Chondrocyte (in vitro differentiated cells): ENCODE measurements at regions not wholly inside any gene's neighbourhood (a gene's known extent, or its start where the extent isn't known, plus 50 kb on each side); places are given as distances from the start of the nearest gene placed in this dataset.

Experiments used
- DNase-seq: peaks from one replicate; pipeline ENCODE4 v3.0.0; 2021; ENCODE audit warnings: mixed read lengths, low spot score
- H3K27ac Mint-ChIP-seq: one replicate; pipeline ENCODE4 v1.8.0; 2021; ENCODE audit warnings: mild to moderate bottlenecking, moderate library complexity, mixed read lengths; ENCODE audit not compliant: unreplicated experiment
- H3K27me3 Mint-ChIP-seq: 2 replicates; pipeline ENCODE4 v1.8.0; 2021; ENCODE audit warnings: low read depth, mixed read lengths
- H3K36me3 Mint-ChIP-seq: 2 replicates; pipeline ENCODE4 v1.8.0; 2021; ENCODE audit warnings: low read depth, mixed read lengths
- H3K4me1 Mint-ChIP-seq: 2 replicates; pipeline ENCODE4 v1.8.0; 2021; ENCODE audit warnings: low read depth, mild to moderate bottlenecking, mixed read lengths
- H3K4me3 Mint-ChIP-seq: one replicate; pipeline ENCODE4 v1.8.0; 2021; ENCODE audit warnings: mild to moderate bottlenecking, moderate library complexity, mixed read lengths; ENCODE audit not compliant: unreplicated experiment
- H3K9me3 Mint-ChIP-seq: 2 replicates; pipeline ENCODE4 v1.8.0; 2021; ENCODE audit warnings: low read depth, mixed read lengths
- CTCF ChIP-seq: fragments of 200-600 bp; sonication (generic); IDR thresholded peaks from 2 replicates; pipeline ENCODE4 v1.5.0; 2021; ENCODE audit warnings: antibody characterized with exemption, mild to moderate bottlenecking, moderate library complexity

- Mint-ChIP-seq H3K27ac (no peak overlapping the region), H3K27me3 (peaks cover 33% of the 10 kb centered on the region), H3K4me1 (peaks cover 10% of the 10 kb centered on the region), H3K9me3 (no peaks in the 10 kb centered on the region), H3K36me3 (no peaks in the 10 kb centered on the region), H3K4me3 (no peak overlapping the region)
- no peak for DNase-seq
- no peak for TF ChIP-seq CTCF
Observed at GRCh38 chr1:38781872-38782617, 77.5 kb downstream of the RRAGC start.

GRCh38 chr1:38780133-38780532 lies 79.4 kb downstream of the RRAGC start:
- no peak for DNase-seq
- Mint-ChIP-seq H3K9me3 (no peaks in the 10 kb centered on the region), H3K27ac (no peak overlapping the region), H3K4me1 (peaks cover 10% of the 10 kb centered on the region), H3K27me3 (peaks cover 34% of the 10 kb centered on the region), H3K4me3 (no peak overlapping the region), H3K36me3 (no peaks in the 10 kb centered on the region)
- TF ChIP-seq CTCF = no peak

- Mint-ChIP-seq H3K9me3 (no peaks in the 10 kb centered on the region), H3K36me3 (no peaks in the 10 kb centered on the region), H3K4me1 (peaks cover 10% of the 10 kb centered on the region), H3K4me3 (no peak overlapping the region), H3K27ac (no peak overlapping the region), H3K27me3 (peaks cover 34% of the 10 kb centered on the region)
- DNase-seq = no peak
- TF ChIP-seq CTCF = no peak
Observed at GRCh38 chr1:38779491-38779890, 80.1 kb downstream of the RRAGC start.

GRCh38 chr1:38778521-38778920 lies 81.1 kb downstream of the RRAGC start:
- H3K36me3 Mint-ChIP-seq = no peaks in the 10 kb centered on the region
- H3K27me3 Mint-ChIP-seq = peaks cover 33% of the 10 kb centered on the region
- H3K9me3 Mint-ChIP-seq = no peaks in the 10 kb centered on the region
- no peak for DNase-seq
- no peak for TF ChIP-seq CTCF
- H3K4me3 Mint-ChIP-seq = no peak overlapping the region
- H3K4me1 Mint-ChIP-seq = peaks cover 4% of the 10 kb centered on the region
- no peak overlapping the region for H3K27ac Mint-ChIP-seq

GRCh38 chr1:38778051-38778450 lies 81.5 kb downstream of the RRAGC start:
- H3K27ac Mint-ChIP-seq = no peak overlapping the region
- no peak overlapping the region for H3K4me3 Mint-ChIP-seq
- H3K9me3 Mint-ChIP-seq = no peaks in the 10 kb centered on the region
- no peak for TF ChIP-seq CTCF
- no peaks in the 10 kb centered on the region for H3K4me1 Mint-ChIP-seq
- H3K36me3 Mint-ChIP-seq = no peaks in the 10 kb centered on the region
- peaks cover 33% of the 10 kb centered on the region for H3K27me3 Mint-ChIP-seq
- DNase-seq = no peak
